Amniotic stem cell (primary cell): ENCODE measurements at regions not wholly inside any gene's neighbourhood (a gene's known extent, or its start where the extent isn't known, plus 50 kb on each side); places are given as distances from the start of the nearest gene placed in this dataset.

ENCODE experiments used
- DNase-seq: peaks from one replicate; lab custom pipeline; 2025; lab: John Stamatoyannopoulos, UW

GRCh38 chr1:79310609-79311008, 304.1 kb upstream of the ADGRL4 start:
- no peak for DNase-seq

GRCh38 chr1:79304131-79304530, 297.6 kb upstream of the ADGRL4 start:
- no peak for DNase-seq

- DNase-seq: no peak
These were observed 296.5 kb upstream of the ADGRL4 start for GRCh38 chr1:79303040-79303439.

- DNase-seq: no peak
These were observed 295.9 kb upstream of the ADGRL4 start for GRCh38 chr1:79302380-79302930.

GRCh38 chr1:79295967-79296366, 289.4 kb upstream of the ADGRL4 start:
- DNase-seq: no peak

GRCh38 chr1:79293611-79294010, 287.1 kb upstream of the ADGRL4 start:
- no peak for DNase-seq

GRCh38 chr1:79290927-79291474, 284.5 kb upstream of the ADGRL4 start:
- DNase-seq: no peak

GRCh38 chr1:79287982-79288381, 281.5 kb upstream of the ADGRL4 start:
- DNase-seq: no peak

- no peak for DNase-seq
These were observed 279.1 kb upstream of the ADGRL4 start for GRCh38 chr1:79285667-79286066.

- DNase-seq: no peak
These were observed 276.9 kb upstream of the ADGRL4 start for GRCh38 chr1:79283451-79283850.

GRCh38 chr1:79281442-79281841, 274.9 kb upstream of the ADGRL4 start:
- no peak for DNase-seq

- DNase-seq: no peak
These were observed 265.2 kb upstream of the ADGRL4 start for GRCh38 chr1:79271759-79272158.

GRCh38 chr1:79264975-79265818, 258.7 kb upstream of the ADGRL4 start:
- no peak for DNase-seq

GRCh38 chr1:79264285-79264684, 257.8 kb upstream of the ADGRL4 start:
- DNase-seq: no peak

GRCh38 chr1:79262745-79263258, 256.3 kb upstream of the ADGRL4 start:
- DNase-seq: no peak

GRCh38 chr1:79259390-79260336, 253.1 kb upstream of the ADGRL4 start:
- DNase-seq: peak; percentile 2

GRCh38 chr1:79255421-79255820, 248.9 kb upstream of the ADGRL4 start:
- DNase-seq: no peak

- DNase-seq: no peak
These were observed 246.1 kb upstream of the ADGRL4 start for GRCh38 chr1:79252598-79252997.

GRCh38 chr1:79239840-79240239, 233.3 kb upstream of the ADGRL4 start:
- no peak for DNase-seq

GRCh38 chr1:79235301-79236002, 228.9 kb upstream of the ADGRL4 start:
- DNase-seq: no peak

- DNase-seq: no peak
These were observed 226.3 kb upstream of the ADGRL4 start for GRCh38 chr1:79232818-79233217.
